ENCODE measurements at regions not wholly inside any gene's neighbourhood (a gene's known extent, or its start where the extent isn't known, plus 50 kb on each side); places are given as distances from the start of the nearest gene placed in this dataset.
A peak's percentile ranks its signal among the peaks of the same experiment; 100 is the strongest.

- Histone ChIP-seq H3K4me1 (ENCODE audit: control insufficient read depth in 4 of 4, insufficient read depth in 4 of 4, low read length in 3 of 4) (no peaks in the 10 kb centered on the region), H3K9me3 (ENCODE audit: control insufficient read depth in 4 of 4, low read length in 3 of 4) (peaks cover 0 to under 1% (median 0%) of the 10 kb centered on the region in 4 donors), H3K9ac (ENCODE audit: low read depth in 1 of 2, low read length in 2 of 2) (no peak overlapping the region), H3K27me3 (ENCODE audit: control insufficient read depth in 4 of 4, insufficient read depth in 4 of 4, low read length in 3 of 4) (no peaks in the 10 kb centered on the region), H3K27ac (ENCODE audit: low read depth in 1 of 2, low read length in 2 of 2) (no peak overlapping the region), H3K4me3 (ENCODE audit: low read depth in 1 of 3, low read length in 3 of 3) (no peak overlapping the region), H3K36me3 (ENCODE audit: control insufficient read depth in 4 of 4, insufficient read depth in 3 of 4, low read depth in 1 of 4, low read length in 3 of 4) (no peaks in the 10 kb centered on the region)
- 57% methylated on average over 2 of the region's 2 CpGs for WGBS
- TF ChIP-seq REST (IDR thresholded peaks at IDR 0.05), result no peak
- TF ChIP-seq RAD21 (IDR thresholded peaks at IDR 0.05), result peak; percentile 4 to 9
- DNase-seq (ENCODE audit: low spot score), result no peak
These were observed 80.9 kb upstream of the SHISA2 start for GRCh38 chr13:26132756-26133155.

- TF ChIP-seq NR2F2 (IDR thresholded peaks at IDR 0.05), result no peak
- TF ChIP-seq ZBTB33 (IDR thresholded peaks at IDR 0.05), result no peak
- TF ChIP-seq ATF3 (IDR thresholded peaks at IDR 0.05), result no peak
- no peak for TF ChIP-seq SP1 (IDR thresholded peaks at IDR 0.05)
- no peak for TF ChIP-seq MAX (IDR thresholded peaks at IDR 0.05)
- no peak for TF ChIP-seq JUND (IDR thresholded peaks at IDR 0.05)
- no peak for TF ChIP-seq CTCF (IDR thresholded peaks at IDR 0.05; ENCODE audit: low read depth, low read length, missing input control)
- no peak for TF ChIP-seq RAD21 (IDR thresholded peaks at IDR 0.05)
- TF ChIP-seq FOXA2 (IDR thresholded peaks at IDR 0.05), result no peak
- TF ChIP-seq GABPA (IDR thresholded peaks at IDR 0.05 in 1 of 2, conservative IDR thresholded peaks at IDR 0.05 in 1 of 2), result no peak
- no peak for TF ChIP-seq EGR1 (IDR thresholded peaks at IDR 0.05; ENCODE audit: low read depth in 2 of 2)
- no peak for TF ChIP-seq HNF4A (conservative IDR thresholded peaks at IDR 0.05)
- no peak for TF ChIP-seq REST (IDR thresholded peaks at IDR 0.05)
- no peak for TF ChIP-seq YY1 (IDR thresholded peaks at IDR 0.05)
- WGBS, result 85% methylated on average over 4 of the region's 4 CpGs
- no peak overlapping the region for H3K4me3 ChIP-seq (ENCODE audit: low read depth in 1 of 3, low read length in 3 of 3)
- H3K27me3 ChIP-seq (ENCODE audit: control insufficient read depth in 4 of 4, insufficient read depth in 4 of 4, low read length in 3 of 4), result no peaks in the 10 kb centered on the region
- H3K27ac ChIP-seq (ENCODE audit: low read depth in 1 of 2, low read length in 2 of 2), result no peak overlapping the region
- no peaks in the 10 kb centered on the region for H3K4me1 ChIP-seq (ENCODE audit: control insufficient read depth in 4 of 4, insufficient read depth in 4 of 4, low read length in 3 of 4)
- no peak for DNase-seq (ENCODE audit: low spot score)
- H3K36me3 ChIP-seq (ENCODE audit: control insufficient read depth in 4 of 4, insufficient read depth in 3 of 4, low read depth in 1 of 4, low read length in 3 of 4), result no peaks in the 10 kb centered on the region
- no peak overlapping the region for H3K9ac ChIP-seq (ENCODE audit: low read depth in 1 of 2, low read length in 2 of 2)
- no peaks in the 10 kb centered on the region for H3K9me3 ChIP-seq (ENCODE audit: control insufficient read depth in 4 of 4, low read length in 3 of 4)
These were observed 76.9 kb upstream of the SHISA2 start for GRCh38 chr13:26128676-26129075.

Data from liver (tissue), 8 donors.